Right lobe of liver (tissue), 6 donors: ENCODE measurements at regions not wholly inside any gene's neighbourhood (a gene's known extent, or its start where the extent isn't known, plus 50 kb on each side); places are given as distances from the start of the nearest gene placed in this dataset.

Source experiments
- ATAC-seq, 4 donors: fragments of 200-7000 bp; cut with Tn5 transposase; one replicate each; pipeline ENCODE4 v1.9.1; 2020; ENCODE audit warnings: mild to moderate bottlenecking in 4 of 4, moderate library complexity in 4 of 4
- DNase-seq, 3 donors: peaks; one replicate each; pipeline ENCODE4 v3.0.0-alpha.2; 2020
- H3K27ac ChIP-seq, 3 donors: fragments of 200-600 bp; one replicate each; pipeline ENCODE4 v1.8.0; 2022
- H3K27me3 ChIP-seq, 2 donors: fragments of 200-600 bp; one replicate each; pipeline ENCODE4 v1.8.0; 2022
- H3K36me3 ChIP-seq, 4 donors: fragments of 200-600 bp; sonication (generic) in 1 of 4; one replicate each; pipeline versions ENCODE4 v1.5.1 to v1.8.0; 2017 to 2022; ENCODE audit warnings: control low read depth in 1 of 4
- H3K4me1 ChIP-seq, 4 donors: fragments of 200-600 bp; sonication (generic) in 1 of 4; one replicate each; pipeline versions ENCODE4 v1.5.1 to v1.8.0; 2017 to 2022; ENCODE audit warnings: control low read depth in 1 of 4
- H3K4me3 ChIP-seq, 3 donors: fragments of 200-600 bp; one replicate each; pipeline ENCODE4 v1.8.0; 2022
- H3K9me3 ChIP-seq, 4 donors: fragments of 200-600 bp; sonication (generic) in 1 of 4; one replicate each; pipeline versions ENCODE4 v1.5.1 to v1.8.0; 2017 to 2022; ENCODE audit warnings: control low read depth in 1 of 4
- POLR2A ChIP-seq: fragments of 450-650 bp; IDR thresholded peaks from one replicate; pipeline ENCODE4 v1.6.1; 2017; ENCODE audit warnings: antibody characterized with exemption, mild to moderate bottlenecking
- WGBS: methylation state at CpG from one replicate; pipeline ENCODE4 v1.1.6; 2018; ENCODE audit warnings: low coverage, low lambda C conversion rate; ENCODE audit not compliant: insufficient coverage; ENCODE audit errors: missing lambda C conversion rate; 5-methylcytosine and 5-hydroxymethylcytosine counted together
- intact Hi-C, 2 donors: fragments of 100-400 bp; cut with DNase I; formaldehyde crosslinking; loops; one replicate each; pipeline versions ENCODE4 v1.11.2 to v1.14.1; 2022
- TF ChIP-seq, protein P1 (sequence below), 4 donors: fragments of 200-600 bp in 3 of 4; fragments of 450-650 bp in 1 of 4; IDR thresholded peaks; one replicate each; pipeline versions ENCODE4 v1.5.1 to v1.8.0; 2016 to 2022; ENCODE audit warnings: antibody characterized with exemption in 4 of 4, mild to moderate bottlenecking in 2 of 4
- donor health status: DM: no; HTN: yes; CAD: no.
- donor health status: DM: no; HTN: no; CAD: no.
- donor health status: DM: no; HTN: no; CAD: no.
- donor health status: DM: no; HTN: yes; CAD: no.
- donor health status: DM: no; HTN: yes; CAD: no.

DNA sequence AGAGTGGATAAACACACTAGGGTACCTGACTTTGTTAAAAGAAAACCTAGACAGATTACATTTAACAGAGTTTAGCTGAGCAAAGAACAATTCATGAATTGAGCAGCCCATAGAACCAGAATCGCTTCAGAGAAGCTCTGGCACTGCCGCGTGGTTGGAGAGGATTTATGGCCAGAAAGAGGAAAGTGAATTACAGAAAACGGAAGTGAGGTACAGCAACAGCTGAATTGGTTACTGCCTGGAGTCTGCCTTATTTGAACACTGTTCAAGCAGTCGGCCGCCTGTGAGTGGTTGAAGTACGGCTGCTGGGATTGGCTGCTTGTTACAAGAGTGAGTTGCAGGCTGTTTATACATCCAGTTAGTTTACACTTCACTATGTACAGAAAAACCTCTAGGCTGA lies 253.8 kb upstream of the CDYL start:
- H3K4me3 ChIP-seq: no peak overlapping the region
- H3K36me3 ChIP-seq: no peaks in the 10 kb centered on the region
- ATAC-seq (no peak), DNase-seq (no peak)
- no peak overlapping the region for H3K27ac ChIP-seq
- H3K4me1 ChIP-seq: no peaks in the 10 kb centered on the region
- H3K9me3 ChIP-seq: no peaks in the 10 kb centered on the region
- TF ChIP-seq POLR2A: no peak
- TF ChIP-seq, protein P1, sequence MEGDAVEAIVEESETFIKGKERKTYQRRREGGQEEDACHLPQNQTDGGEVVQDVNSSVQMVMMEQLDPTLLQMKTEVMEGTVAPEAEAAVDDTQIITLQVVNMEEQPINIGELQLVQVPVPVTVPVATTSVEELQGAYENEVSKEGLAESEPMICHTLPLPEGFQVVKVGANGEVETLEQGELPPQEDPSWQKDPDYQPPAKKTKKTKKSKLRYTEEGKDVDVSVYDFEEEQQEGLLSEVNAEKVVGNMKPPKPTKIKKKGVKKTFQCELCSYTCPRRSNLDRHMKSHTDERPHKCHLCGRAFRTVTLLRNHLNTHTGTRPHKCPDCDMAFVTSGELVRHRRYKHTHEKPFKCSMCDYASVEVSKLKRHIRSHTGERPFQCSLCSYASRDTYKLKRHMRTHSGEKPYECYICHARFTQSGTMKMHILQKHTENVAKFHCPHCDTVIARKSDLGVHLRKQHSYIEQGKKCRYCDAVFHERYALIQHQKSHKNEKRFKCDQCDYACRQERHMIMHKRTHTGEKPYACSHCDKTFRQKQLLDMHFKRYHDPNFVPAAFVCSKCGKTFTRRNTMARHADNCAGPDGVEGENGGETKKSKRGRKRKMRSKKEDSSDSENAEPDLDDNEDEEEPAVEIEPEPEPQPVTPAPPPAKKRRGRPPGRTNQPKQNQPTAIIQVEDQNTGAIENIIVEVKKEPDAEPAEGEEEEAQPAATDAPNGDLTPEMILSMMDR (IDR thresholded peaks at IDR 0.05): no peak
- WGBS: 23% methylated on average over 7 of the region's 7 CpGs
- H3K27me3 ChIP-seq: no peaks in the 10 kb centered on the region
- intact Hi-C loops: no loop called here

DNA sequence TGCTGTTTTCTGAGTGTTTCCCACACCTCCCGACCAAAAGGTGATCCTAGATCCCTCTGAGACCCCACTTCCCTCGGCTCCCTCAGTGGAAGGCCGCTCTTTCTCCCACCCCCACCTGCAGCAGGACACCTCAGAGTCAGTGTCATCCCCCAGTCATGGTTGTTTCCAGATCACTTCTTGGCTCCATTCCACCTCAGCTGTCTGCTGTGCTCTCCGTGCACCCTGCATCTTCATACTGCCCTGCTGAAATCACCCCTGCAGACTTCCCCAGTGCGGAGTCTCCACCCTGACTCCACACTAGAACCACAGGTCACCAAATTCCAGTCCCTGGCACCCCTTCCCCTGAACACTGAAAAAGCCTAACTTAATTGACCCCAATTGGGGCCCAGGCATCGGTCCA lies 255.1 kb upstream of the CDYL start:
- no peak overlapping the region for H3K27ac ChIP-seq
- H3K4me3 ChIP-seq: no peak overlapping the region
- DNase-seq: no peak
- TF ChIP-seq, protein P1 (IDR thresholded peaks at IDR 0.05): no peak
- no peak for TF ChIP-seq POLR2A
- H3K4me1 ChIP-seq: no peaks in the 10 kb centered on the region
- H3K9me3 ChIP-seq: no peaks in the 10 kb centered on the region
- no peaks in the 10 kb centered on the region for H3K27me3 ChIP-seq
- 56% methylated on average over 6 of the region's 6 CpGs for WGBS
- H3K36me3 ChIP-seq: no peaks in the 10 kb centered on the region
- ATAC-seq: no peak
- intact Hi-C loops: no loop called here

DNA sequence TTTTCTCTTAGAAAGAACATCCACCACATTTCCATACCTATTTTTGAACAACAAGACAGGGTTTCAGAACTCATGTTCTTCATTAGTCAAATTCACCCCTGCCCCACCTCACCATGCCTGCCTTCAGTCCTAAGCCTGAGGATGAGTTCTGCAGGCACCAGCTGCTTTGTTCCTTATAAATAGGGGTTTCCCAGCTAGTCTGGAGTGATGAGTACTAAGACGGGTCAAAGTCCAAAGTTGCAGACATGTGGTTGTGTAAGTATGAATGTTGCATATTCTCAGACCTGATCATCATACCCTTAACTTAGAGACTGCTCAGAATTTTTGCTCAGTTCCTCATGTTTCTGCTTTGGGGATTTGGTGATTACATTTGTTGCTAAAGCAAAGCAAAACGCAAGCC lies 257.7 kb upstream of the CDYL start:
- TF ChIP-seq, protein P1 (IDR thresholded peaks at IDR 0.05): no peak
- TF ChIP-seq POLR2A: no peak
- no peaks in the 10 kb centered on the region for H3K4me1 ChIP-seq
- DNase-seq: no peak

DNA sequence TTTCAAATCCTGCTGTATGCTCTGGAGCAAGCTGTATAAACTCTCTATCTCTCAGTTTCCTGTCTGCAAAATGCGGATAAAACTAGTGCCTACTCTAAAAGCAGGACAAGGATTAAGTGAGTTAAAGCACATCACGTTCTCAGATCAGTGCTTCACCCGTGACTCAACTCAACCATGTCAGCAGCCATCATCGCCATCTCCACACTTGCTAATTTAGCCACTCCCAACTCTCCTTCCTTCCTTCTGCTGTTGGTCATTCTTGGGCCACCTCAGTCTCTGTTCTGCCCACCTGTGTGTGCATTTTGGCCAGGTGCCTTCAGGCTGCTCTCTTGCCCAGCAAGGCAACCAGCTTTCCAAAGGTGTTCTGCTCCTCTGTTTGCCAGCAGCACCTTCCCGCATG lies 260.0 kb upstream of the CDYL start:
- ATAC-seq (no peak), DNase-seq (no peak)
- 61% methylated on average over 5 of the region's 5 CpGs for WGBS

More for the DNA sequence above, 257.7 kb upstream of the CDYL start:
- Histone ChIP-seq H3K27ac (no peak overlapping the region), H3K4me3 (no peak overlapping the region), H3K9me3 (no peaks in the 10 kb centered on the region), H3K27me3 (no peaks in the 10 kb centered on the region), H3K36me3 (no peaks in the 10 kb centered on the region)
- no peak for ATAC-seq
- 41% methylated on average over 2 of the region's 2 CpGs for WGBS
- intact Hi-C loops: no loop called here

More for the DNA sequence above, 260.0 kb upstream of the CDYL start:
- H3K36me3 ChIP-seq: no peaks in the 10 kb centered on the region
- no peaks in the 10 kb centered on the region for H3K4me1 ChIP-seq
- intact Hi-C loops: no loop called here
- TF ChIP-seq, protein P1 (IDR thresholded peaks at IDR 0.05): no peak
- TF ChIP-seq POLR2A: no peak
- H3K9me3 ChIP-seq: no peaks in the 10 kb centered on the region
- no peaks in the 10 kb centered on the region for H3K27me3 ChIP-seq
- H3K27ac ChIP-seq: no peak overlapping the region
- no peak overlapping the region for H3K4me3 ChIP-seq
